ENCODE measurements at regions not wholly inside any gene's neighbourhood (a gene's known extent, or its start where the extent isn't known, plus 50 kb on each side); places are given as distances from the start of the nearest gene placed in this dataset.

GRCh38 chr6:67212584-67212983 is 1422.5 kb upstream of the ADGRB3 start (continued):
- TF ChIP-seq ATF2 (IDR thresholded peaks at IDR 0.05; ENCODE audit: low read length) = no peak
- no peak for TF ChIP-seq SRF (IDR thresholded peaks at IDR 0.05; ENCODE audit: low read depth, low read length)
- TF ChIP-seq HDAC2 (IDR thresholded peaks at IDR 0.05; ENCODE audit: borderline replicate concordance in 1 of 2, low read depth in 2 of 2, low read length in 2 of 2) = no peak
- TF ChIP-seq ZNF274 (IDR thresholded peaks at IDR 0.05; ENCODE audit: borderline replicate concordance, extremely low read depth, low read length) = no peak
- TF ChIP-seq POLR2AphosphoS5 (IDR thresholded peaks at IDR 0.05; ENCODE audit: low read depth, low read length) = no peak
- TF ChIP-seq TAF7 (optimal IDR thresholded peaks at IDR 0.05; ENCODE audit: borderline replicate concordance, low read depth, low read length) = no peak
- TF ChIP-seq SP2 (IDR thresholded peaks at IDR 0.05; ENCODE audit: low read length) = no peak
- no peak for TF ChIP-seq KDM1A (IDR thresholded peaks at IDR 0.05; ENCODE audit: borderline replicate concordance, low read length)

All from H1 (cell line).